ENCODE measurements at regions not wholly inside any gene's neighbourhood (a gene's known extent, or its start where the extent isn't known, plus 50 kb on each side); places are given as distances from the start of the nearest gene placed in this dataset.

- intact Hi-C loops (cut with DNase I; ENCODE audit: low total_unique reads) = no loop called here
- 72 to 90% (median 79%) methylated on average over 2 of the region's 2 CpGs for WGBS, 5 donors
- DNase-seq = no peak
- H3K36me3 ChIP-seq = no peaks in the 10 kb centered on the region
- peaks cover 0 to 14% (median 10%) of the 10 kb centered on the region in 4 donors for H3K9me3 ChIP-seq
- no peaks in the 10 kb centered on the region for H3K27me3 ChIP-seq
- H3K4me1 ChIP-seq = peaks cover 0 to 5% (median 0%) of the 10 kb centered on the region in 4 donors
- TF ChIP-seq POLR2AphosphoS5 (IDR thresholded peaks at IDR 0.05) = no peak
- TF ChIP-seq POLR2A (IDR thresholded peaks at IDR 0.05) = no peak
- no peak for TF ChIP-seq CTCF (IDR thresholded peaks at IDR 0.05)
- TF ChIP-seq EP300 (IDR thresholded peaks at IDR 0.05) = no peak
- no peak overlapping the region for H3K27ac ChIP-seq
- H3K4me3 ChIP-seq = no peak overlapping the region
These were observed 69.7 kb downstream of the SKA1 start for GRCh38 chr18:50444539-50444938.

- 81 to 94% (median 89%) methylated on average over 2 of the region's 2 CpGs for WGBS, 5 donors
- TF ChIP-seq POLR2AphosphoS5 (IDR thresholded peaks at IDR 0.05) (no peak), CTCF (IDR thresholded peaks at IDR 0.05) (no peak), EP300 (IDR thresholded peaks at IDR 0.05) (no peak), POLR2A (IDR thresholded peaks at IDR 0.05) (no peak)
These were observed 71.8 kb downstream of the SKA1 start for GRCh38 chr18:50446629-50447028.

GRCh38 chr18:50447102-50447741, 72.4 kb downstream of the SKA1 start:
- H3K4me3 ChIP-seq = no peak overlapping the region
- intact Hi-C loops (cut with DNase I; ENCODE audit: low total_unique reads) = no loop called here
- no peaks in the 10 kb centered on the region for H3K36me3 ChIP-seq
- 86 to 88% (median 87%) methylated on average over 5 of the region's 5 CpGs for WGBS, 5 donors
- no peaks in the 10 kb centered on the region for H3K4me1 ChIP-seq
- no peak for DNase-seq
- no peak overlapping the region for H3K27ac ChIP-seq
- H3K9me3 ChIP-seq = peaks cover 0 to 14% (median 10%) of the 10 kb centered on the region in 4 donors
- TF ChIP-seq POLR2A (IDR thresholded peaks at IDR 0.05) (no peak), EP300 (IDR thresholded peaks at IDR 0.05) (no peak), POLR2AphosphoS5 (IDR thresholded peaks at IDR 0.05) (no peak), CTCF (IDR thresholded peaks at IDR 0.05) (no peak)
- no peaks in the 10 kb centered on the region for H3K27me3 ChIP-seq

More at GRCh38 chr18:50446629-50447028, 71.8 kb downstream of the SKA1 start:
- Histone ChIP-seq H3K27me3 (no peaks in the 10 kb centered on the region), H3K4me1 (no peaks in the 10 kb centered on the region), H3K27ac (no peak overlapping the region), H3K4me3 (no peak overlapping the region), H3K36me3 (no peaks in the 10 kb centered on the region), H3K9me3 (peaks cover 0 to 14% (median 10%) of the 10 kb centered on the region in 4 donors)
- DNase-seq = no peak
- intact Hi-C loops (cut with DNase I; ENCODE audit: low total_unique reads) = no loop called here

GRCh38 chr18:50447952-50448351, 73.1 kb downstream of the SKA1 start:
- intact Hi-C loops (cut with DNase I; ENCODE audit: low total_unique reads) = no loop called here
- H3K27me3 ChIP-seq = no peaks in the 10 kb centered on the region
- no peaks in the 10 kb centered on the region for H3K4me1 ChIP-seq
- no peaks in the 10 kb centered on the region for H3K36me3 ChIP-seq
- TF ChIP-seq EP300 (IDR thresholded peaks at IDR 0.05) (no peak), CTCF (IDR thresholded peaks at IDR 0.05) (no peak), POLR2A (IDR thresholded peaks at IDR 0.05) (no peak), POLR2AphosphoS5 (IDR thresholded peaks at IDR 0.05) (no peak)
- peaks cover 0 to 14% (median 10%) of the 10 kb centered on the region in 4 donors for H3K9me3 ChIP-seq
- 48 to 74% (median 65%) methylated on average over 1 of the region's 1 CpG for WGBS, 5 donors
- no peak overlapping the region for H3K27ac ChIP-seq
- H3K4me3 ChIP-seq = no peak overlapping the region
- DNase-seq = no peak
